HL-60/S4 treated with retinoic acid at 250 ng/mL for 4 days and 3 days (cell line): ENCODE measurements at regions not wholly inside any gene's neighbourhood (a gene's known extent, or its start where the extent isn't known, plus 50 kb on each side); places are given as distances from the start of the nearest gene placed in this dataset.

Experiments
- in situ Hi-C: fragments of 300-500 bp; cut with MboI; formaldehyde crosslinking; loops from 2 replicates; pipeline ENCODE4 v1.7.0; 2022; ENCODE audit warnings: low sequenced_read_pairs

DNA sequence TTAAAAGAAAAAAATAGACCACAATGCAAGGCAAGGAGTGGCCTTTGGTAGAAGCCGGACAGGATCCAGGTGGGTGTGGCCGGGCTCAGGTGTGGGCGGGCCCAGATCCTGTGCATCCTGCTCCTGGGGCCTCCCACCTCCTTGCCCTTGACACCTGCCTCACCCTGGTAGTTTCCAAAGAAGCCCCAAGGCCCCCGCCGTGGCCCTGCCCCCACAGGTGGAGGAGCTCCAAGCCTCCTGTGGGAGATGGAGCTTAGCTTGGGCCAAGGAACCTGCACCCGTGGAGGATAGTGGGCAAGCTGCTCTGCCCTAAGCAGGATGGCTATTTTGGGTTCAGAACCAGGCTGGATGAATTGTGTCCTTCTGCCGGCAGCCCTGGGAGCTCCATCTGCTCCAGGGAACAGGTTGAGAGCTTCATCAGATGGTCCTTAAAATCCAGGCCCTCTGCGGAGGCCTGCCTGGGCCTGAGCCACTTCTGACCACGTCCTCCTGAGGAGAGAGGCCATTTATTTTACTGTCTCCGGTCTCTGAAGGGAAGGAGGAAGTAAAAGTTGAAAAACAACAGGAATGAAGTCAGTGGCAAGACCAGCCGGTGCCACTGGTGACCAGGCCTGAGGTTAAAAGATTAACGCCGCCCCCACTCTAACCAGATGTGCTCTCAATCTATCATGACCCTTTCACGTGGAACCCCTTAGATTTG, 53.9 kb upstream of the KLF13 start:
- in situ Hi-C loops, result no loop called here

DNA sequence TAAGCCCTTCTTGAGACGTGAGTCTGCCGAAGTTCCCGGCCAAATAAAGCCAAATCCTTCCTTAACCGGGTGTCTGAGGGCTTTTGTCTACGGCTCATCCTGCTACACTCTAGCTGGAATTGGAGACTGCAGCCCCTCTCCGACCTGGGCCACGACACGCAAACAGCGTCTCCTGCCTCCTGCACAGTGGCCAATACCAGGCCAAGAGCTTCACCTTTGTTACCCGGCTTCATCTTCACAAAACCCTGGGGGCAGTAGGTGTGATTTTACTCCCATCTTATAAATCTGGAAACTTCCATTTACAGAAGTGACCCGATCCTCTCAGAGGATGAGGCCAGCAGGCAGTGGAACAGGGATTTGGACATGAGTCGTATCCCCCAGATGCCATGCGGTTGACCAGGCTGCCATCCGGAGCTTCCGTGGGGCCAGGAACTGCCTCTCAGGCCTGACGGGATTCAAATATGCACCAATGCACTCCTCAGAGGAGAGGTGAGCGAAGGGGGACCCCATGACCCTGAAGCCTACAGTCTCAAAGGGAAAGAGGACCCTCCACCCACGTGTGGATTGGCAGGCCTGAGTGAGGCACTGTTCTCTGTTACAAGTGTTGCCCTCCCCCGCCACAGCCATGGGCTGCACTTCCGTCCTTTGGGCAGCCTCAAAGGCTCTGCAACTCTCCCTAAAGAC, 53.2 kb upstream of the KLF13 start:
- in situ Hi-C loops, result no loop called here

DNA sequence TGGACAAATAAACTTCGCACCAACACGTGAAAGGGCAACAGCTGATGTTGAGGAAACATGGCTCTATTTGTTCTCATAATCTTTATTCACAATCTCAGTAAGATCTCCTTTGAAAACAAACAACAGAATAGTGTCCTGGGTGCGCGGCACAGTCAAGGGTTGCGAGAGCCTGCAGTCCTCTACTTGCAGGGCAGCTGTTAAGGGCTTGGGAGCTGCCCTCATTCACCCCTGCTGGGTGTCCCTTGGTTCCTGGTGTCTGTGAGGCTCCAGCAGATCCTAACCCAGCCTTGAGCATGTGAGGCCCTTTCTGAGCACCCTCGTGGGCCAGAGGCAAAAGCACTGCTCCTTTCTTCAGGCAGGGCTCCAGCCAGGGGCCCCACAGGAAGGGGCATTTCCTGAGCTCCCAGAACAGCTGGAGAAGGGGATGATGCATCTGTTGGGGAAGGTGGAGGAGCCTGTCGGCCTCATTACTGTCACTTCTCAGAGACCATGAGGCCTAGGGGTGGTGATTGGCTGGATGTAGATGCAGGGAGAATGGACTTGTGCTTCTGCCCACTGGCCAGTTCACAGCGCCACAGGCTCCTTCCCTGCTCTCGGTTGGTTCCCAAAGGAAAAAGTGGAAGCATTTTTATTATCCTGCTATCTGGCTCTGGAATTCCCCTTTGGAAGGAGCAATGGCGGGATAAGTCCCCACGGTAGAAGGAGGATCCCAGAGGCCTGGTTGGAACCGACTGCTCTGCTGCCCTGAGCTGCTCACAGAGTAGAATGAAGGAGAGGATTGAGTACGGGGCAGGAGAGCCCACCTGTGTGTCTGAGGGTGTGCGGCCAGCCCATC, 51.9 kb upstream of the KLF13 start:
- in situ Hi-C loops, result no loop called here

DNA sequence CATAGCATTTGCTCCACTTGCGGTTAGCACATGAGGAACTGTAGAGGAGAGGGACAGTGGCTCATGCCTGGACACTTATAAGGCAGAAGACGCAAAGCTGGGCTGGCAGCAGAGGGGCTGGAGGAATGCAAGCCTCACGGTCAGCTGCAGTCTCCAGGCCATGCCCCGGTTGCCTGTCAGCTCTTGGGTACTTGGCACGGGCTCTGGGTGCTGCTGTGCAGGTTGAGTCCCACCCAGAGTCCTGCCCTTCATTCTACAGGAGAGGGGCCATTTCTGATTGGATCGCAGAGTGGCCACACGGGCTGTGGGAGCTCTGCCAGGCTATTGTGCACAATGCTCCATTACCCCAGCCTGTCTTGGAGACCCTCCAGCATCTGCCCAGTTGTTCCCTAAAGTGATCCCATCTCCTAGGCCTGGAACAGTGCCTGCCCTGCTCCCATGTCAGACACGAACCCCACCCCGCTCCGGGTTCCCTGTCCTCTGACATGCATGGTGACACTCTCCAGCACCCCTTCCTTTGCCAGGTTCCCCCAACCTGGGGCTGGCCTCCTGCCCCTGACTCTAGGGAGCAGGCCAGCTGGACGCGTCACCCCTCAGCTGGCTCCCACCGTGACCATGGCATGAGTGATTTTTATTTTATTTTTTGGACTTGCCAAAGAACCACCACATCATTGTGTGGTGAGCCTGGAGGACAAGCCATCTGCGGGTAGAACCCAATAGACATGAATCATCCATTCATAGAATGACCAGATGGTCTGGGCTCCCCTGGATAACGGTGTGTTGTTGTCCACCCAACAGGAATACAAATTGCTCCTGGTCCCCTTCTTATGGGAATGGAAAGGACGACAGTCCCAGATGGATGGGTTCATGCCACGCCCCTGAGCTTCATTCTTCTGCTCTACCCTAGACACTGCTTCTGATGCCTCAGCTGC, 51.0 kb upstream of the KLF13 start:
- in situ Hi-C loops, result no loop called here

DNA sequence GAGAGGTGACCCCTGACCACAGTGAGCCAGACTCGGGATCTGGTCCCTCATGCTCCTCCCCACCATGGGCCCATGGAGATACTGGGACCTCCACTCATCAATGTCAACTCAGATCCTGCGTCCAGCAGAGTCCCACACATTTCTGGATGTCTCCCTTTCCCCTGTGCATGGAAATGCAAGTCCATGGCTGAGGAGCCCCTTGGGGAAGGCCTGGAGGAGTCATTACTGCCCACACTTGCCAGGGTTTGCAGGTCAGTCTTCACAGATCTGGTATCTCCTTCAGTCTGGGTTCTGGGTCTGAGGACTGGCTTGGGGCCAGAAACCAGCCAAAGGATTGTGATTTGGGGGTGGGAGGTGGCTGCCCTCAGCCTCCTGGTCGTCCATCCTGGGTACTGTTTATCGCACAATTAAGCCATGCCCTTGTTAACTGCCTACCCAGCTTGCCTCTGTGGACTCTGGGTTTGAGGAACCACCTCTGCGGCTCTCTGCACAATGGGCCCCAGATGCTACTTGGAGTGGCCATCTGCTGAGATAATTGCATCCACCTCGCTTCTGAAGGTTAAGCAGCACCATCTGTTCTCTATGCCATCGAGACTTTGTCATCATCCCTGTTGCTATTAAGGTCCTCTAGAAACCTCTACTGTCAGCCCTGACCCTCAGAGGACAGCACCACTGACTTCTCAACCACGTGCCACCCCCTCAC, 49.9 kb upstream of the KLF13 start:
- in situ Hi-C loops, result no loop called here
